SW 1271 (cell line): ENCODE measurements at regions not wholly inside any gene's neighbourhood (a gene's known extent, or its start where the extent isn't known, plus 50 kb on each side); places are given as distances from the start of the nearest gene placed in this dataset.

ENCODE experiments used
- DNase-seq, 2 experiments: peaks; one replicate each; lab custom pipeline; 2025; lab: John Stamatoyannopoulos, UW

GRCh38 chr2:96438589-96438988 is 66.6 kb downstream of the NEURL3 start:
- no peak for DNase-seq

- DNase-seq = no peak
These were observed 67.6 kb downstream of the NEURL3 start for GRCh38 chr2:96437512-96437911.

- no peak for DNase-seq
These were observed 68.2 kb downstream of the NEURL3 start for GRCh38 chr2:96436961-96437360.

GRCh38 chr2:96436416-96436815 is 68.7 kb downstream of the NEURL3 start:
- no peak for DNase-seq

GRCh38 chr2:96431319-96431718 is 73.8 kb downstream of the NEURL3 start:
- no peak for DNase-seq

GRCh38 chr2:96430394-96430988 is 74.7 kb downstream of the NEURL3 start:
- DNase-seq = no peak

GRCh38 chr2:96427917-96428316 is 77.2 kb downstream of the NEURL3 start:
- peak; percentile 84 to 92 for DNase-seq

- no peak for DNase-seq
These were observed 78.0 kb downstream of the NEURL3 start for GRCh38 chr2:96427169-96427568.

GRCh38 chr2:96423828-96424227 is 81.3 kb downstream of the NEURL3 start:
- DNase-seq = no peak
